ENCODE measurements at regions not wholly inside any gene's neighbourhood (a gene's known extent, or its start where the extent isn't known, plus 50 kb on each side); places are given as distances from the start of the nearest gene placed in this dataset.

GRCh38 chr7:68107261-68107660 lies 1110.6 kb downstream of the TYW1 start:
- 90% methylated on average over 11 of the region's 11 CpGs; no CpG with 5 or more reads in 1 of the 2 experiments for WGBS, 2 experiments (ENCODE audit: extremely low coverage in 1 of 2, insufficient coverage in 1 of 2, insufficient read length in 1 of 2, insufficient replicate concordance in 2 of 2, low coverage in 1 of 2, low lambda C conversion rate in 2 of 2, missing lambda C conversion rate in 1 of 2)
- no peaks in the 10 kb centered on the region for H3K9me3 ChIP-seq (ENCODE audit: insufficient read depth in 2 of 2, low read depth in 1 of 2, low read length in 1 of 2)

More at GRCh38 chr7:68107261-68107660, 1110.6 kb downstream of the TYW1 start:
- Histone ChIP-seq H2BK15ac (ENCODE audit: low read length) (no peak overlapping the region), H3K23ac (ENCODE audit: insufficient read length) (no peak overlapping the region), H2BK20ac (ENCODE audit: low read length) (no peak overlapping the region), H4K91ac (replicated peaks; ENCODE audit: insufficient read length, low read length) (no peak overlapping the region), H3K4me2 (ENCODE audit: insufficient read depth in 1 of 2, low read depth in 2 of 2, low read length in 2 of 2) (no peak overlapping the region), H3K27ac (ENCODE audit: low read depth, low read length) (no peak overlapping the region), H2BK12ac (ENCODE audit: low read depth, low read length) (0 out of 2 replicates have a peak overlapping the region, but pooled peaks have one; percentile 12), H3K4ac (replicated peaks; ENCODE audit: insufficient read length, low read depth, low read length) (no peak overlapping the region), H4K5ac (ENCODE audit: insufficient read length, low read depth, low read length) (no peak overlapping the region), H3K56ac (replicated peaks; ENCODE audit: insufficient read length, low read depth, low read length) (no peak overlapping the region), H2BK5ac (ENCODE audit: low read depth, low read length) (no peak overlapping the region), H3K9ac (replicated peaks in 1 of 4; ENCODE audit: extremely low read depth in 1 of 4, low read depth in 3 of 4, low read length in 3 of 4) (no peak overlapping the region), H3K79me1 (ENCODE audit: low read depth, low read length) (no peaks in the 10 kb centered on the region), H4K20me1 (replicated peaks in 1 of 2; ENCODE audit: control insufficient read depth in 1 of 2, insufficient read depth in 2 of 2, low read length in 2 of 2) (no peaks in the 10 kb centered on the region), H2AK5ac (ENCODE audit: low read depth, low read length) (no peak overlapping the region), H2BK120ac (replicated peaks; ENCODE audit: low read depth, low read length) (no peak overlapping the region), H4K8ac (ENCODE audit: extremely low read depth, insufficient read depth, low read length) (no peak overlapping the region), H3K4me3 (ENCODE audit: extremely low read depth in 1 of 4, insufficient read depth in 2 of 4, low read depth in 3 of 4, low read length in 4 of 4) (no peak overlapping the region), H2AFZ (ENCODE audit: low read length) (peak overlapping the region; percentile 73), H3K79me2 (ENCODE audit: control insufficient read depth in 1 of 2, insufficient read depth in 2 of 2, low read length in 2 of 2) (no peaks in the 10 kb centered on the region), H3K27me3 (replicated peaks in 1 of 4; ENCODE audit: control insufficient read depth in 3 of 4, extremely low read depth in 1 of 4, insufficient read depth in 3 of 4, low read length in 3 of 4) (no peaks in the 10 kb centered on the region), H3K36me3 (ENCODE audit: control insufficient read depth in 2 of 4, insufficient read depth in 4 of 4, low read length in 3 of 4) (no peaks in the 10 kb centered on the region), H3K4me1 (replicated peaks in 1 of 4; ENCODE audit: control insufficient read depth in 3 of 4, insufficient read depth in 4 of 4, low read length in 3 of 4) (peaks cover 0 to 3% (median 0%) of the 10 kb centered on the region in 4 experiments; a peak in 1 of 7 replicates), H3K14ac (ENCODE audit: insufficient read length) (no peak overlapping the region), H3K23me2 (ENCODE audit: low read depth, low read length) (no peaks in the 10 kb centered on the region), H3K18ac (ENCODE audit: extremely low read depth, low read length) (no peak overlapping the region)
- FAIRE-seq, result no peak
- TF ChIP-seq BRCA1 (IDR thresholded peaks at IDR 0.05; ENCODE audit: low read depth, low read length), result no peak
- no peak for TF ChIP-seq ASH2L (IDR thresholded peaks at IDR 0.05; ENCODE audit: low read length)
- no peak for TF ChIP-seq TAF1 (IDR thresholded peaks at IDR 0.05; ENCODE audit: low read depth, low read length)
- TF ChIP-seq CHD2 (IDR thresholded peaks at IDR 0.05; ENCODE audit: low read length), result no peak
- no peak for TF ChIP-seq RAD21 (IDR thresholded peaks at IDR 0.05 in 1 of 2, conservative IDR thresholded peaks at IDR 0.05 in 1 of 2; ENCODE audit: low read depth in 2 of 2, low read length in 2 of 2)
- TF ChIP-seq JUN (IDR thresholded peaks at IDR 0.05; ENCODE audit: low read depth, low read length), result no peak
- no peak for TF ChIP-seq BCL11A (IDR thresholded peaks at IDR 0.05; ENCODE audit: low read depth in 2 of 2, low read length in 2 of 2)
- no peak for TF ChIP-seq CREB1 (IDR thresholded peaks at IDR 0.05)
- no peak for TF ChIP-seq TCF12 (IDR thresholded peaks at IDR 0.05; ENCODE audit: low read depth, low read length)
- no peak for DNase-seq (ENCODE audit: low read depth in 1 of 2, low spot score in 2 of 2)
- POLR2A ChIA-PET (ENCODE audit: partially characterized antibody), result no interaction called here
- CTCF ChIA-PET (ENCODE audit: partially characterized antibody), result interaction anchor here (1.1 kb wide), 1 partner anchor 65 kb away, joined by 3 read pairs; no protein-coding TSS in a partner anchor

Measured in H1 (cell line).